Stimulated activated naive CD8-positive, alpha-beta T cell treated with anti-CD3 and anti-CD28 coated beads, Interleukin-15, Interleukin-2, amounts not matched to agents 100 ng/mL and 50 ng/mL, for 24 hours (primary cell): ENCODE measurements at regions not wholly inside any gene's neighbourhood (a gene's known extent, or its start where the extent isn't known, plus 50 kb on each side); places are given as distances from the start of the nearest gene placed in this dataset.
"Not testable (repeated sequence)": the region's sequence is repeated elsewhere in the genome, so short reads cannot be mapped to it uniquely, and the experiment has no call there.

Source experiments
- H3K27ac Mint-ChIP-seq: one replicate; pipeline ENCODE4 v1.8.0; 2021; ENCODE audit warnings: mild to moderate bottlenecking, mixed read lengths
- H3K27me3 Mint-ChIP-seq: one replicate; pipeline ENCODE4 v1.8.0; 2021; ENCODE audit warnings: mixed read lengths
- H3K36me3 Mint-ChIP-seq: one replicate; pipeline ENCODE4 v1.8.0; 2021; ENCODE audit warnings: low read depth, mixed read lengths
- H3K4me1 Mint-ChIP-seq: one replicate; pipeline ENCODE4 v1.8.0; 2021; ENCODE audit warnings: low read depth, mixed read lengths
- H3K4me3 Mint-ChIP-seq: one replicate; pipeline ENCODE4 v1.8.0; 2021; ENCODE audit warnings: mild to moderate bottlenecking, mixed read lengths
- H3K9me3 Mint-ChIP-seq: one replicate; pipeline ENCODE4 v1.8.0; 2021; ENCODE audit warnings: mixed read lengths

GRCh38 chr9:118686959-118687358 lies 682.3 kb downstream of the BRINP1 start:
- peaks cover 5% of the 10 kb centered on the region for H3K9me3 Mint-ChIP-seq
- no peak overlapping the region for H3K4me3 Mint-ChIP-seq
- H3K36me3 Mint-ChIP-seq = no peaks in the 10 kb centered on the region
- H3K27me3 Mint-ChIP-seq = no peaks in the 10 kb centered on the region
- H3K4me1 Mint-ChIP-seq = no peaks in the 10 kb centered on the region
- H3K27ac Mint-ChIP-seq = no peak overlapping the region

- no peaks in the 10 kb centered on the region for H3K36me3 Mint-ChIP-seq
- H3K9me3 Mint-ChIP-seq = peaks cover 10% of the 10 kb centered on the region
- no peak overlapping the region for H3K4me3 Mint-ChIP-seq
- H3K4me1 Mint-ChIP-seq = no peaks in the 10 kb centered on the region
- H3K27ac Mint-ChIP-seq = no peak overlapping the region
- H3K27me3 Mint-ChIP-seq = no peaks in the 10 kb centered on the region
These were observed 680.0 kb downstream of the BRINP1 start for GRCh38 chr9:118689280-118689679.

GRCh38 chr9:118692613-118693012 lies 676.6 kb downstream of the BRINP1 start:
- Mint-ChIP-seq H3K9me3 (peaks cover 10% of the 10 kb centered on the region), H3K4me1 (no peaks in the 10 kb centered on the region), H3K4me3 (no peak overlapping the region), H3K36me3 (no peaks in the 10 kb centered on the region), H3K27me3 (no peaks in the 10 kb centered on the region), H3K27ac (no peak overlapping the region)

GRCh38 chr9:118693645-118694044 lies 675.6 kb downstream of the BRINP1 start:
- no peaks in the 10 kb centered on the region for H3K27me3 Mint-ChIP-seq
- no peaks in the 10 kb centered on the region for H3K36me3 Mint-ChIP-seq
- H3K9me3 Mint-ChIP-seq = peaks cover 6% of the 10 kb centered on the region
- no peaks in the 10 kb centered on the region for H3K4me1 Mint-ChIP-seq
- H3K4me3 Mint-ChIP-seq = no peak overlapping the region
- no peak overlapping the region for H3K27ac Mint-ChIP-seq

- not testable (repeated sequence) for H3K27me3 Mint-ChIP-seq, H3K27ac Mint-ChIP-seq, H3K4me1 Mint-ChIP-seq, H3K9me3 Mint-ChIP-seq, H3K36me3 Mint-ChIP-seq, H3K4me3 Mint-ChIP-seq
These were observed 674.0 kb downstream of the BRINP1 start for GRCh38 chr9:118695249-118695648.

- Mint-ChIP-seq H3K36me3 (no peaks in the 10 kb centered on the region), H3K4me1 (no peaks in the 10 kb centered on the region), H3K4me3 (no peak overlapping the region), H3K27me3 (no peaks in the 10 kb centered on the region), H3K27ac (no peak overlapping the region), H3K9me3 (peaks cover 15% of the 10 kb centered on the region)
These were observed 667.2 kb downstream of the BRINP1 start for GRCh38 chr9:118701985-118702384.

- peaks cover 5% of the 10 kb centered on the region for H3K9me3 Mint-ChIP-seq
- H3K36me3 Mint-ChIP-seq = no peaks in the 10 kb centered on the region
- no peak overlapping the region for H3K4me3 Mint-ChIP-seq
- H3K27ac Mint-ChIP-seq = no peak overlapping the region
- H3K27me3 Mint-ChIP-seq = no peaks in the 10 kb centered on the region
- H3K4me1 Mint-ChIP-seq = no peaks in the 10 kb centered on the region
These were observed 657.4 kb downstream of the BRINP1 start for GRCh38 chr9:118711843-118712242.

GRCh38 chr9:118721276-118721675 lies 648.0 kb downstream of the BRINP1 start:
- H3K27me3 Mint-ChIP-seq = no peaks in the 10 kb centered on the region
- peaks cover 17% of the 10 kb centered on the region for H3K9me3 Mint-ChIP-seq
- no peak overlapping the region for H3K4me3 Mint-ChIP-seq
- no peak overlapping the region for H3K27ac Mint-ChIP-seq
- H3K36me3 Mint-ChIP-seq = no peaks in the 10 kb centered on the region
- no peaks in the 10 kb centered on the region for H3K4me1 Mint-ChIP-seq

- Mint-ChIP-seq H3K27me3 (no peaks in the 10 kb centered on the region), H3K4me1 (no peaks in the 10 kb centered on the region), H3K36me3 (no peaks in the 10 kb centered on the region), H3K9me3 (peaks cover 17% of the 10 kb centered on the region), H3K27ac (no peak overlapping the region), H3K4me3 (no peak overlapping the region)
These were observed 647.3 kb downstream of the BRINP1 start for GRCh38 chr9:118721923-118722322.

GRCh38 chr9:118729981-118730380 lies 639.3 kb downstream of the BRINP1 start:
- H3K27me3 Mint-ChIP-seq = no peaks in the 10 kb centered on the region
- H3K4me3 Mint-ChIP-seq = no peak overlapping the region
- no peaks in the 10 kb centered on the region for H3K4me1 Mint-ChIP-seq
- H3K27ac Mint-ChIP-seq = no peak overlapping the region
- peaks cover 12% of the 10 kb centered on the region for H3K9me3 Mint-ChIP-seq
- no peaks in the 10 kb centered on the region for H3K36me3 Mint-ChIP-seq

GRCh38 chr9:118732998-118733397 lies 636.2 kb downstream of the BRINP1 start:
- no peaks in the 10 kb centered on the region for H3K27me3 Mint-ChIP-seq
- no peak overlapping the region for H3K27ac Mint-ChIP-seq
- H3K4me1 Mint-ChIP-seq = no peaks in the 10 kb centered on the region
- no peak overlapping the region for H3K4me3 Mint-ChIP-seq
- peaks cover 18% of the 10 kb centered on the region for H3K9me3 Mint-ChIP-seq
- no peaks in the 10 kb centered on the region for H3K36me3 Mint-ChIP-seq

GRCh38 chr9:118734696-118735095 lies 634.5 kb downstream of the BRINP1 start:
- no peak overlapping the region for H3K4me3 Mint-ChIP-seq
- H3K27ac Mint-ChIP-seq = no peak overlapping the region
- H3K27me3 Mint-ChIP-seq = no peaks in the 10 kb centered on the region
- no peaks in the 10 kb centered on the region for H3K4me1 Mint-ChIP-seq
- H3K36me3 Mint-ChIP-seq = no peaks in the 10 kb centered on the region
- peaks cover 18% of the 10 kb centered on the region for H3K9me3 Mint-ChIP-seq

GRCh38 chr9:118736406-118736805 lies 632.8 kb downstream of the BRINP1 start:
- Mint-ChIP-seq H3K9me3 (peaks cover 18% of the 10 kb centered on the region), H3K27me3 (no peaks in the 10 kb centered on the region), H3K36me3 (no peaks in the 10 kb centered on the region), H3K4me3 (no peak overlapping the region), H3K4me1 (no peaks in the 10 kb centered on the region), H3K27ac (no peak overlapping the region)

GRCh38 chr9:118751077-118751847 lies 618.0 kb downstream of the BRINP1 start:
- H3K36me3 Mint-ChIP-seq = no peaks in the 10 kb centered on the region
- no peaks in the 10 kb centered on the region for H3K4me1 Mint-ChIP-seq
- H3K9me3 Mint-ChIP-seq = peaks cover 15% of the 10 kb centered on the region
- H3K27ac Mint-ChIP-seq = no peak overlapping the region
- H3K4me3 Mint-ChIP-seq = no peak overlapping the region
- H3K27me3 Mint-ChIP-seq = no peaks in the 10 kb centered on the region

GRCh38 chr9:118751848-118752223 lies 617.4 kb downstream of the BRINP1 start:
- Mint-ChIP-seq H3K36me3 (no peaks in the 10 kb centered on the region), H3K4me1 (no peaks in the 10 kb centered on the region), H3K27me3 (no peaks in the 10 kb centered on the region), H3K4me3 (no peak overlapping the region), H3K27ac (no peak overlapping the region), H3K9me3 (peaks cover 15% of the 10 kb centered on the region)
